Sciatic nerve (tissue), 2 donors: ENCODE measurements at regions not wholly inside any gene's neighbourhood (a gene's known extent, or its start where the extent isn't known, plus 50 kb on each side); places are given as distances from the start of the nearest gene placed in this dataset.

Source experiments
- ATAC-seq: fragments of 200-7000 bp; cut with Tn5 transposase; one replicate; pipeline ENCODE4 v1.9.1; 2020; ENCODE audit warnings: mild to moderate bottlenecking, moderate library complexity
- DNase-seq: peaks from one replicate; pipeline ENCODE4 v3.0.0-alpha.2; 2020; ENCODE audit warnings: low spot score
- intact Hi-C: fragments of 100-400 bp; cut with DNase I; formaldehyde crosslinking; loops from one replicate; pipeline ENCODE4 v1.14.2; 2022
- donor health status: DM: no; HTN: no; CAD: no.
- donor health status: DM: no; HTN: no; CAD: no.

GRCh38 chr4:187464573-187464972 lies 531.0 kb upstream of the ZFP42 start:
- intact Hi-C loops, result no loop called here
- no peak for DNase-seq

GRCh38 chr4:187467224-187467623 lies 528.3 kb upstream of the ZFP42 start:
- ATAC-seq (no peak), DNase-seq (no peak)
- intact Hi-C loops, result no loop called here

More at GRCh38 chr4:187464573-187464972, 531.0 kb upstream of the ZFP42 start:
- ATAC-seq, result no peak

- DNase-seq (no peak), ATAC-seq (no peak)
- intact Hi-C loops, result no loop called here
Measured at GRCh38 chr4:187469627-187470026, 525.9 kb upstream of the ZFP42 start.

GRCh38 chr4:187470061-187470460 lies 525.5 kb upstream of the ZFP42 start:
- intact Hi-C loops, result no loop called here
- ATAC-seq, result no peak
- no peak for DNase-seq

- intact Hi-C loops, result no loop called here
- ATAC-seq, result no peak
- no peak for DNase-seq
Measured at GRCh38 chr4:187474238-187474637, 521.3 kb upstream of the ZFP42 start.

- no peak for DNase-seq
- intact Hi-C loops, result no loop called here
- ATAC-seq, result no peak
Measured at GRCh38 chr4:187475901-187476300, 519.7 kb upstream of the ZFP42 start.

GRCh38 chr4:187477224-187477623 lies 518.3 kb upstream of the ZFP42 start:
- DNase-seq (no peak), ATAC-seq (no peak)
- intact Hi-C loops, result no loop called here

- intact Hi-C loops, result no loop called here
- DNase-seq (no peak), ATAC-seq (no peak)
Measured at GRCh38 chr4:187478292-187479140, 517.1 kb upstream of the ZFP42 start.

GRCh38 chr4:187479511-187479910 lies 516.1 kb upstream of the ZFP42 start:
- ATAC-seq, result no peak
- no peak for DNase-seq
- intact Hi-C loops, result no loop called here

GRCh38 chr4:187480146-187481145 lies 515.1 kb upstream of the ZFP42 start:
- DNase-seq, result no peak
- peak; percentile 71 for ATAC-seq
- intact Hi-C loops, result no loop called here

GRCh38 chr4:187484186-187484585 lies 511.4 kb upstream of the ZFP42 start:
- intact Hi-C loops, result no loop called here
- DNase-seq (no peak), ATAC-seq (no peak)

GRCh38 chr4:187485676-187486075 lies 509.9 kb upstream of the ZFP42 start:
- intact Hi-C loops, result no loop called here
- DNase-seq, result no peak
- no peak for ATAC-seq

- intact Hi-C loops, result no loop called here
- no peak for DNase-seq
- no peak for ATAC-seq
Measured at GRCh38 chr4:187491286-187491685, 504.3 kb upstream of the ZFP42 start.

GRCh38 chr4:187491959-187492358 lies 503.6 kb upstream of the ZFP42 start:
- ATAC-seq (no peak), DNase-seq (no peak)
- intact Hi-C loops, result no loop called here

GRCh38 chr4:187493661-187494060 lies 501.9 kb upstream of the ZFP42 start:
- ATAC-seq, result no peak
- intact Hi-C loops, result no loop called here
- DNase-seq, result no peak

GRCh38 chr4:187499956-187500355 lies 495.6 kb upstream of the ZFP42 start:
- intact Hi-C loops, result no loop called here
- no peak for DNase-seq

GRCh38 chr4:187500796-187501195 lies 494.8 kb upstream of the ZFP42 start:
- intact Hi-C loops, result no loop called here
- DNase-seq (no peak), ATAC-seq (no peak)

More at GRCh38 chr4:187499956-187500355, 495.6 kb upstream of the ZFP42 start:
- no peak for ATAC-seq

GRCh38 chr4:187501731-187502130 lies 493.8 kb upstream of the ZFP42 start:
- ATAC-seq (peak; percentile 24), DNase-seq (no peak)
- intact Hi-C loops, result no loop called here

- DNase-seq, result no peak
- intact Hi-C loops, result no loop called here
- ATAC-seq, result no peak
Measured at GRCh38 chr4:187504974-187505797, 490.4 kb upstream of the ZFP42 start.
